ENCODE measurements at regions not wholly inside any gene's neighbourhood (a gene's known extent, or its start where the extent isn't known, plus 50 kb on each side); places are given as distances from the start of the nearest gene placed in this dataset.

GRCh38 chr2:22499082-22499839 lies 885.7 kb upstream of the KLHL29 start:
- DNase-seq = no peak

- DNase-seq = no peak
Measured at GRCh38 chr2:22500555-22500935, 884.4 kb upstream of the KLHL29 start.

GRCh38 chr2:22501851-22502250 lies 883.1 kb upstream of the KLHL29 start:
- no peak for DNase-seq

GRCh38 chr2:22513563-22513962 lies 871.4 kb upstream of the KLHL29 start:
- DNase-seq = no peak

GRCh38 chr2:22517141-22517540 lies 867.8 kb upstream of the KLHL29 start:
- no peak for DNase-seq

GRCh38 chr2:22518641-22519040 lies 866.3 kb upstream of the KLHL29 start:
- no peak for DNase-seq

GRCh38 chr2:22520369-22521288 lies 864.4 kb upstream of the KLHL29 start:
- DNase-seq = no peak

GRCh38 chr2:22521620-22522019 lies 863.4 kb upstream of the KLHL29 start:
- no peak for DNase-seq

- DNase-seq = no peak
Measured at GRCh38 chr2:22525681-22526080, 859.3 kb upstream of the KLHL29 start.

GRCh38 chr2:22530131-22530530 lies 854.8 kb upstream of the KLHL29 start:
- no peak for DNase-seq

- DNase-seq = no peak
Measured at GRCh38 chr2:22536133-22536532, 848.8 kb upstream of the KLHL29 start.

- no peak for DNase-seq
Measured at GRCh38 chr2:22554453-22554852, 830.5 kb upstream of the KLHL29 start.

- no peak for DNase-seq
Measured at GRCh38 chr2:22557406-22557805, 827.6 kb upstream of the KLHL29 start.

GRCh38 chr2:22560021-22560420 lies 825.0 kb upstream of the KLHL29 start:
- DNase-seq = no peak

- no peak for DNase-seq
Measured at GRCh38 chr2:22579341-22579740, 805.6 kb upstream of the KLHL29 start.

GRCh38 chr2:22582107-22582506 lies 802.9 kb upstream of the KLHL29 start:
- DNase-seq = no peak

- no peak for DNase-seq
Measured at GRCh38 chr2:22596306-22596705, 788.7 kb upstream of the KLHL29 start.

GRCh38 chr2:22600156-22600555 lies 784.8 kb upstream of the KLHL29 start:
- DNase-seq = no peak

- no peak for DNase-seq
Measured at GRCh38 chr2:22600999-22601398, 784.0 kb upstream of the KLHL29 start.

GRCh38 chr2:22604136-22604535 lies 780.8 kb upstream of the KLHL29 start:
- no peak for DNase-seq

GRCh38 chr2:22616031-22616430 lies 768.9 kb upstream of the KLHL29 start:
- DNase-seq = no peak

GRCh38 chr2:22623620-22624019 lies 761.4 kb upstream of the KLHL29 start:
- no peak for DNase-seq

- no peak for DNase-seq
Measured at GRCh38 chr2:22626621-22627020, 758.4 kb upstream of the KLHL29 start.

- no peak for DNase-seq
Measured at GRCh38 chr2:22628221-22628620, 756.8 kb upstream of the KLHL29 start.

Data from suppressor macrophage (primary cell).